HG03378 (cell line): ENCODE measurements at regions not wholly inside any gene's neighbourhood (a gene's known extent, or its start where the extent isn't known, plus 50 kb on each side); places are given as distances from the start of the nearest gene placed in this dataset.

ENCODE experiments used
- ATAC-seq: cut with Tn5 transposase; IDR thresholded peaks from one replicate; pipeline ENCODE4 v1.9.1; 2021; ENCODE audit warnings: mild to moderate bottlenecking, moderate library complexity; ENCODE audit not compliant: unreplicated experiment

DNA sequence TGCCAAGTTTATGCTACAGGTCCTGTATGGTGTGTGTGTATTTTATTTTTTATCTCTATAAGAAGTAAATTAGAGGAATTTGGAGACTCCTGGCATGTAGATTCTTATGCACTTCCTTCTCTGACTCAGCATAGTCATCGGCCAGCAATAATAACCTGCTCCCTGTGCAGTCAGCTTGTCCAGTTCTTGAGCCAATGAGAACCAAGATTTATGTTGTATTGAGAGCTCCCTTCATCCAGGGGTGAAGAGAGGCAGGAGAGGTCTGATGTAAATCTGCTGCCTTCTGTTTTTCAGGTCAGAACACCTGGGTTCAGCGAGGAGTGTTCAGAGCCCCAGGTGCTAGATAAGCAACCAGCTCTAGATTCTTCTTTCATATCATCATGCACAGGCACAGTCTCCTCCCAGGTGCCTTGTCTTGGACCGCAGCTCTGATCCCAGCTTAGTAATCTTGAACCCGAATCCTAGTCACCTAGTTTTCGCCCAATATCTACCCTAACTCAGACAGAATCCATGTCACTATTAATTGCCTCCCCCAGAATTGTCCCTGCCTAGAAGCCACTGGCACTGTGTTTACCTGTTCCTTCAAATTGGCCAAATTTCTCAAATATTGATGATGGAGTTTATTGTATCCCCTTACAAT, 328.2 kb upstream of the NCAM1 start:
- ATAC-seq: no peak

- no peak for ATAC-seq
These were observed 326.7 kb upstream of the NCAM1 start for GRCh38 chr11:112634551-112634950.

- no peak for ATAC-seq
These were observed 326.1 kb upstream of the NCAM1 start for GRCh38 chr11:112634995-112635737.

DNA sequence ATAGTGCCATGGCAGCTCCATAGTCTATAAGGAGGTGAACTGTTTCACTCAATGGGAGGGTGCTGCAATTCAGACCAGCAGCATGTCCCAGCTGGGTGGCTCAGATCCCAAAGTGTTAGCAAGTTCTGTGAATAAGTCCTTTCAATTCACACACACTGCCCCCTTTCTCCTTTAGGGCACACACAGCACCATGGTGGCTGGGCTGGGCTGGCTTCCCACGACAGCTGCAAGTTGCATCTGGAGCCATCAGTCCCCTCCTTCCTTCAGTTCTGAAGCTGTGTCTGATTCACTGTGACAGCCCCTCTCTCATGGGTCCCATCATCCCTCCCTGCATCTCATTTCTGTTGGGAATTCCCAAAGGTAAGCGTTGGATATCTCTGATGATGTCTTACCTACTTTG, 324.1 kb upstream of the NCAM1 start:
- ATAC-seq: no peak

- no peak for ATAC-seq
These were observed 323.3 kb upstream of the NCAM1 start for GRCh38 chr11:112637876-112638275.

GRCh38 chr11:112639469-112639868, 321.8 kb upstream of the NCAM1 start:
- no peak for ATAC-seq

- no peak for ATAC-seq
These were observed 317.8 kb upstream of the NCAM1 start for GRCh38 chr11:112643416-112643815.

GRCh38 chr11:112644410-112645131, 316.6 kb upstream of the NCAM1 start:
- ATAC-seq: no peak

GRCh38 chr11:112649856-112650255, 311.4 kb upstream of the NCAM1 start:
- no peak for ATAC-seq

GRCh38 chr11:112650527-112650926, 310.7 kb upstream of the NCAM1 start:
- ATAC-seq: no peak

DNA sequence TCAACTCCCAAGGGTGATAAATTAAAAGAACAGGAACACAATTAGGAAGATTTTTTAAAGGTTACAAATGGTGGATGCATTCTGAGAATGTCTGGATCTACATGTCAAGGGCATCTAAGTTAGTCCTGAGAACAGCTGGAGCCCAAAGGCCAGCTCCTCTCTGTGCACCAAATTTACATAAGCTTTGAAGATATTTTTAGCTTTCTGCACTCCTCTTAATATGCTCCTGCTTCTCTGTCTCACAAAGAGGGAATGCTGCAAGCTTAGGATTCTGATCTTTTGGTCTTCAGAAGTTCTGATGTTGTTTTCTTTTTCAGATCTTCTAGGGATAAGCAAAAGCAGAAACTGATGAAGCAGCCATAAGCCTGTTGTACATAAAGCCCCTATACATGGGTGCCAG, 309.8 kb upstream of the NCAM1 start:
- no peak for ATAC-seq

GRCh38 chr11:112652786-112653390, 308.3 kb upstream of the NCAM1 start:
- no peak for ATAC-seq

GRCh38 chr11:112655371-112655770, 305.8 kb upstream of the NCAM1 start:
- ATAC-seq: no peak

- no peak for ATAC-seq
These were observed 304.3 kb upstream of the NCAM1 start for GRCh38 chr11:112656772-112657428.

DNA sequence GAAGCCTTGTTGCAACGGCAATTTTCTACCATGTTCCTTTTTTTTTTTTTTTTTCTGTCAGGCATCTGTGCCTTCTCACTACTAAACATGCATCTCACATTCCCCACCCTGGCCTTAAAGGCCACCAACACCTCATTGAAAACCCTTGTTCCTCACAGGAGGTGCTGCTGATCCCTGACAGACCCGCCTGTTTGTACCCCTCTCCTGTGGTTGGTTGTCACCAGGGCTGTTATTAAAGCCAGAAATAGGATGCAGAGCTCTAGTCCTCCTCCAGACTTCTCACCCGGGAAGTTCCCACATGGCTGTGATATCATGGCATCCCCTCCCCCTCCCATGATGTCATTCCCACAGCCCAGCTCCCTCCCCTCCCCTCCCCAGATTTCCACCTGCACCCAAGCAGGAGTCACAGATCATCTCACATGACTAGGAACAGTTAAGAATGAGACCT, 302.8 kb upstream of the NCAM1 start:
- no peak for ATAC-seq

- ATAC-seq: no peak
These were observed 300.1 kb upstream of the NCAM1 start for GRCh38 chr11:112661146-112661545.

GRCh38 chr11:112661571-112661970, 299.6 kb upstream of the NCAM1 start:
- no peak for ATAC-seq

DNA sequence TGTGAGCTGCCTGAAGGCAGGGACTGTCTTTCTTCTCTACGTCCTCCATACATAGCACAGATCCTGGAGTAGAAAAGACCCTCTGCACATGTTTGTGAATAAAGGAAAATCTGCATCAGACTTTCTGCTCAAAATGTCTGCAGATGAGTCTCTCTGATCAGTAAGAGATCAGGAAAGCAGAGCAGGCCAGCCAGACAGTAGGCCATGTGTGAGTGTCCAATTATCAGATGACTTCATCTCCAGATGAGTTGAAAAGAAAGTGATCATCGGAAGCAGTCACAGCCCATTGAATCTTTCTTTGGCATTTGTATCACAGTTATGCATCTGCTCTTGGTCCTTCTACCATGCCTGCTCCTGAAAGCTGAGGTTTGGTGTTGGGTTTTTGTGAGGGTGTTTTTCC, 298.7 kb upstream of the NCAM1 start:
- ATAC-seq: no peak

GRCh38 chr11:112663947-112664634, 297.1 kb upstream of the NCAM1 start:
- no peak for ATAC-seq

DNA sequence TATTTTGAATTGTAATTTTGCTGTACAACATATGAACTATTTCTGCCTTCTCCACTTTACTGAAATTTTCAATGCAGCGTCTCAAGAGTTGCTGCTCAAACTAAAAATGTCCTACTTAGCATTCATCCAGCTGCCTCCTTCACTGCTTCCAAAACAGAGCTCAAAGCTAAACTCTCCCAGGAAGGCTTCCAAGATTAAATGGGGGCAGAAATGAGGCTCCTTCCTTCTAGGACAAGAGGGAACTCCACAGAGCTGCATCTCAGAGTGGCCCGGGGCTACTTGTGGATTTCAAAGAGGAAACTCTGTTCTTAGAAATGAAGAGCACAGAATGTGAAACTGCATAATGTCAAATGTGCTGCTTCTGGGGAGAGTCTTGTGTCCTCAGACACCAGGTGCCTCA, 295.9 kb upstream of the NCAM1 start:
- no peak for ATAC-seq
